ENCODE measurements at regions not wholly inside any gene's neighbourhood (a gene's known extent, or its start where the extent isn't known, plus 50 kb on each side); places are given as distances from the start of the nearest gene placed in this dataset.

- Histone ChIP-seq H3K27ac (ENCODE audit: low read depth, low read length, poor library complexity, severe bottlenecking) (no peak overlapping the region), H3K4me1 (ENCODE audit: insufficient read depth, low read length, poor library complexity, severe bottlenecking) (no peaks in the 10 kb centered on the region), H3K4me3 (ENCODE audit: low read depth, low read length, poor library complexity, severe bottlenecking) (no peak overlapping the region), H3K36me3 (ENCODE audit: insufficient read depth, low read length, poor library complexity, severe bottlenecking) (no peaks in the 10 kb centered on the region), H3K27me3 (replicated peaks; ENCODE audit: insufficient read depth, low read depth, low read length, poor library complexity) (no peaks in the 10 kb centered on the region), H3K9me3 (ENCODE audit: low read depth, low read length, poor library complexity, severe bottlenecking) (peaks cover 37% of the 10 kb centered on the region)
- no TSS peak for BruUV-seq (replicated peaks)
- POLR2A ChIA-PET (ENCODE audit: low non-redundant PET), result no interaction called here
- TF ChIP-seq CTCF (conservative IDR thresholded peaks at IDR 0.05; ENCODE audit: low read depth, low read length), result no peak
- TF ChIP-seq EZH2 (IDR thresholded peaks at IDR 0.05; ENCODE audit: borderline replicate concordance, low read depth, low read length, poor library complexity, severe bottlenecking), result no peak
- CTCF ChIA-PET, result no interaction called here
- no peak for DNase-seq (ENCODE audit: low spot score)
- intact Hi-C loops (cut with micrococcal nuclease; ENCODE audit: unreplicated experiment), result no loop called here
These were observed 421.4 kb upstream of the ZWINT start for GRCh38 chr10:56782503-56782902.

GRCh38 chr10:56771343-56771742, 410.3 kb upstream of the ZWINT start:
- intact Hi-C loops (cut with micrococcal nuclease; ENCODE audit: unreplicated experiment), result no loop called here
- H3K27ac ChIP-seq (ENCODE audit: low read depth, low read length, poor library complexity, severe bottlenecking), result no peak overlapping the region
- no peak overlapping the region for H3K4me3 ChIP-seq (ENCODE audit: low read depth, low read length, poor library complexity, severe bottlenecking)
- no peak for DNase-seq (ENCODE audit: low spot score)
- ChIA-PET CTCF (no interaction called here), POLR2A (ENCODE audit: low non-redundant PET) (no interaction called here)
- H3K9me3 ChIP-seq (ENCODE audit: low read depth, low read length, poor library complexity, severe bottlenecking), result peaks cover 42% of the 10 kb centered on the region
- BruUV-seq (replicated peaks), result no TSS peak
- no peaks in the 10 kb centered on the region for H3K36me3 ChIP-seq (ENCODE audit: insufficient read depth, low read length, poor library complexity, severe bottlenecking)
- TF ChIP-seq EZH2 (IDR thresholded peaks at IDR 0.05; ENCODE audit: borderline replicate concordance, low read depth, low read length, poor library complexity, severe bottlenecking), result no peak
- TF ChIP-seq CTCF (conservative IDR thresholded peaks at IDR 0.05; ENCODE audit: low read depth, low read length), result no peak
- no peaks in the 10 kb centered on the region for H3K4me1 ChIP-seq (ENCODE audit: insufficient read depth, low read length, poor library complexity, severe bottlenecking)
- H3K27me3 ChIP-seq (replicated peaks; ENCODE audit: insufficient read depth, low read depth, low read length, poor library complexity), result no peaks in the 10 kb centered on the region

- Histone ChIP-seq H3K27me3 (replicated peaks; ENCODE audit: insufficient read depth, low read depth, low read length, poor library complexity) (no peaks in the 10 kb centered on the region), H3K9me3 (ENCODE audit: low read depth, low read length, poor library complexity, severe bottlenecking) (peaks cover 52% of the 10 kb centered on the region), H3K4me1 (ENCODE audit: insufficient read depth, low read length, poor library complexity, severe bottlenecking) (no peaks in the 10 kb centered on the region), H3K27ac (ENCODE audit: low read depth, low read length, poor library complexity, severe bottlenecking) (no peak overlapping the region), H3K4me3 (ENCODE audit: low read depth, low read length, poor library complexity, severe bottlenecking) (no peak overlapping the region), H3K36me3 (ENCODE audit: insufficient read depth, low read length, poor library complexity, severe bottlenecking) (no peaks in the 10 kb centered on the region)
- TF ChIP-seq EZH2 (IDR thresholded peaks at IDR 0.05; ENCODE audit: borderline replicate concordance, low read depth, low read length, poor library complexity, severe bottlenecking) (no peak), CTCF (conservative IDR thresholded peaks at IDR 0.05; ENCODE audit: low read depth, low read length) (no peak)
- no TSS peak for BruUV-seq (replicated peaks)
- CTCF ChIA-PET, result no interaction called here
- DNase-seq (ENCODE audit: low spot score), result no peak
- intact Hi-C loops (cut with micrococcal nuclease; ENCODE audit: unreplicated experiment), result no loop called here
- POLR2A ChIA-PET (ENCODE audit: low non-redundant PET), result no interaction called here
These were observed 402.0 kb upstream of the ZWINT start for GRCh38 chr10:56763090-56763489.
